ENCODE measurements at regions not wholly inside any gene's neighbourhood (a gene's known extent, or its start where the extent isn't known, plus 50 kb on each side); places are given as distances from the start of the nearest gene placed in this dataset.

DNA sequence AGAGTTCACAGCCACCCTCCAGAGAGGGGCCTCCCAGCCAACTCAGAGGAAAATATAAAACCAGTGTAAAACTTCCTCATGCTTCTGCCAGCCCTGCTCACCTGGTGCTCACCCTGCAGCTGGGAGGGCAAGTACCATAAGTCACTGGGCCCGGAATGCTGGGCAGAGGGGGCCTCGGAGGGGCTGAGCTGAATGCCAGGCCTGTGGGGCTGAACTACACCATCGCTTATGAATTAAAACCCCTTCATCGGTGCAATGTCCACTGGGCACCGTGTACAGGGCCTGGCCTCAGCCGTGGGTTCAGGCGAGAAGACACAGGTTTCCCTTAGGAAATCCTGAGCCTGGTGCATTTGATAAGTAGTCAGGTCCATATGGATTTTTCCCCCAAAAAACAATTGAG, 828.6 kb downstream of the TBC1D22A start:
- TF ChIP-seq CTCF (conservative IDR thresholded peaks at IDR 0.05; ENCODE audit: low read length): no peak
- TF ChIP-seq EZH2phosphoT487 (IDR thresholded peaks at IDR 0.05; ENCODE audit: borderline replicate concordance): no peak
